Panc1 (cell line): ENCODE measurements at regions not wholly inside any gene's neighbourhood (a gene's known extent, or its start where the extent isn't known, plus 50 kb on each side); places are given as distances from the start of the nearest gene placed in this dataset.

Experiments used
- ATAC-seq: fragments of 200-7000 bp; cut with Tn5 transposase; 2 replicates; pipeline ENCODE4 v1.9.1; 2020; ENCODE audit warnings: mild to moderate bottlenecking, moderate library complexity
- BruUV-seq: library from RNA; stranded (reverse); fragments of 400-500 nt; replicated peaks from 2 replicates; lab custom pipeline; 2021; lab: Mats Ljungman, UMichigan
- CTCF ChIA-PET: fragments of 300-600 bp; sonication (Branson Sonifier 250); formaldehyde crosslinking; loops from one replicate; lab custom pipeline; 2022; ENCODE audit warnings: antibody characterized with exemption; lab: Charles Lee
- POLR2A ChIA-PET: fragments of 300-600 bp; sonication (Branson Sonifier 250); formaldehyde crosslinking; loops from one replicate; lab custom pipeline; 2022; ENCODE audit warnings: antibody characterized with exemption; lab: Charles Lee
- DNase-seq: peaks from one replicate; pipeline ENCODE4 v3.0.0-alpha.2; 2010; ENCODE audit warnings: low read depth, low spot score
- H3K27ac ChIP-seq: 2 replicates; pipeline ENCODE4 v1.5.1; 2011; ENCODE audit warnings: mild to moderate bottlenecking, low read length, inconsistent platforms
- H3K27me3 ChIP-seq: fragments of 200-500 bp; sonication (Bioruptor generic); 2 replicates; pipeline ENCODE4 v1.6.0; 2014; ENCODE audit warnings: low read length, inconsistent platforms; ENCODE audit not compliant: control insufficient read depth, insufficient read depth
- H3K36me3 ChIP-seq: fragments of 200-500 bp; sonication (Bioruptor generic); 2 replicates; pipeline ENCODE4 v1.5.1; 2014; ENCODE audit warnings: inconsistent platforms, mild to moderate bottlenecking, low read length, moderate library complexity; ENCODE audit not compliant: control insufficient read depth, insufficient read depth
- H3K4me1 ChIP-seq: 2 replicates; pipeline ENCODE4 v1.5.1; 2011; ENCODE audit warnings: inconsistent platforms, mild to moderate bottlenecking, low read length, moderate library complexity; ENCODE audit not compliant: control insufficient read depth, insufficient read depth
- H3K4me3 ChIP-seq, 2 experiments: 2 replicates each; pipeline ENCODE4 v1.5.1; 2011 to 2012; ENCODE audit warnings: low read depth in 2 of 2, low read length in 2 of 2, mild to moderate bottlenecking in 2 of 2, inconsistent platforms in 1 of 2, moderate library complexity in 1 of 2
- H3K9me3 ChIP-seq: fragments of 200-500 bp; sonication (Bioruptor generic); 2 replicates; pipeline ENCODE4 v1.5.1; 2014; ENCODE audit warnings: low read depth, mild to moderate bottlenecking, inconsistent platforms, low read length, moderate library complexity; ENCODE audit not compliant: control insufficient read depth, insufficient read depth
- POLR2AphosphoS5 ChIP-seq: IDR thresholded peaks from 2 replicates; pipeline ENCODE4 v1.6.1; 2012; ENCODE audit warnings: mild to moderate bottlenecking, low read depth, low read length, moderate library complexity
- SIN3A ChIP-seq: IDR thresholded peaks from 2 replicates; pipeline ENCODE4 v1.6.1; 2012; ENCODE audit warnings: low read depth, mild to moderate bottlenecking, low read length, moderate library complexity, borderline replicate concordance; ENCODE audit not compliant: insufficient read depth
- TCF7L2 ChIP-seq: IDR thresholded peaks from 2 replicates; pipeline ENCODE4 v1.6.1; 2011; ENCODE audit warnings: mild to moderate bottlenecking, low read depth, low read length, inconsistent platforms
- in situ Hi-C: cut with HindIII; loops from 2 replicates; pipeline ENCODE4 v1.10.0; 2016; ENCODE audit warnings: low sequenced_read_pairs, low pct_unique_long_range_greater_than_20kb
- intact Hi-C: fragments of 100-400 bp; cut with micrococcal nuclease; formaldehyde crosslinking; loops from one replicate; pipeline ENCODE4 v1.10.0; 2022; ENCODE audit not compliant: unreplicated experiment
- TF ChIP-seq, protein P1 (sequence below), 2 experiments: IDR thresholded peaks; 2 replicates each; pipeline ENCODE4 v1.6.1; 2011 to 2012; ENCODE audit warnings: low read depth in 2 of 2, control low read depth in 1 of 2, low read length in 1 of 2, mild to moderate bottlenecking in 1 of 2, moderate library complexity in 1 of 2; ENCODE audit not compliant: insufficient read depth in 1 of 2
- TF ChIP-seq, protein P2 (sequence below): fragments of 450-650 bp; IDR thresholded peaks from 2 replicates; pipeline ENCODE4 v1.5.1; 2017; ENCODE audit warnings: mild to moderate bottlenecking

DNA sequence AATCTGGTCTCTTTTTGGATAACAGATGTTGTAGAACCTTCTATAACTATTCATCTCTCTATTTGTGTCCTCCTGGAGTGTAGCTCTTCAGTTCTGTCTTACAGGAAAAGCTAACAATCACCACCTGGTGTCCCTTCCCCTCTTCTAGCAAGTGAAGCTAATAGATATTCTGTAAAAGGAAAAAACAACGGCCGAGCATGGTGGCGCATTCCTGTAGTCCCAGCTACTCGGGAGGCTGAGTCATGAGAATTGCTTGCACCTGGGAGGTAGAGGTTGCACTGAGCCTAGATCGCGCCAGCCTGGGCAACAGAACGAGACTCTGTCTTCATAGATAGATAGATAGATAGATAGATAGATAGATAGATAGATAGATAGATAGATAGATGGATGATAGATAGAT, 779.4 kb downstream of the TUSC7 start:
- Histone ChIP-seq H3K27ac (no peak overlapping the region), H3K27me3 (no peaks in the 10 kb centered on the region), H3K36me3 (no peaks in the 10 kb centered on the region), H3K9me3 (no peaks in the 10 kb centered on the region), H3K4me3 (no peak overlapping the region), H3K4me1 (no peaks in the 10 kb centered on the region)
- POLR2A ChIA-PET = no interaction called here
- CTCF ChIA-PET = no interaction called here
- DNase-seq (no peak), ATAC-seq (no peak)
- TF ChIP-seq TCF7L2 (no peak), POLR2AphosphoS5 (no peak), SIN3A (no peak)
- TF ChIP-seq, protein P1, sequence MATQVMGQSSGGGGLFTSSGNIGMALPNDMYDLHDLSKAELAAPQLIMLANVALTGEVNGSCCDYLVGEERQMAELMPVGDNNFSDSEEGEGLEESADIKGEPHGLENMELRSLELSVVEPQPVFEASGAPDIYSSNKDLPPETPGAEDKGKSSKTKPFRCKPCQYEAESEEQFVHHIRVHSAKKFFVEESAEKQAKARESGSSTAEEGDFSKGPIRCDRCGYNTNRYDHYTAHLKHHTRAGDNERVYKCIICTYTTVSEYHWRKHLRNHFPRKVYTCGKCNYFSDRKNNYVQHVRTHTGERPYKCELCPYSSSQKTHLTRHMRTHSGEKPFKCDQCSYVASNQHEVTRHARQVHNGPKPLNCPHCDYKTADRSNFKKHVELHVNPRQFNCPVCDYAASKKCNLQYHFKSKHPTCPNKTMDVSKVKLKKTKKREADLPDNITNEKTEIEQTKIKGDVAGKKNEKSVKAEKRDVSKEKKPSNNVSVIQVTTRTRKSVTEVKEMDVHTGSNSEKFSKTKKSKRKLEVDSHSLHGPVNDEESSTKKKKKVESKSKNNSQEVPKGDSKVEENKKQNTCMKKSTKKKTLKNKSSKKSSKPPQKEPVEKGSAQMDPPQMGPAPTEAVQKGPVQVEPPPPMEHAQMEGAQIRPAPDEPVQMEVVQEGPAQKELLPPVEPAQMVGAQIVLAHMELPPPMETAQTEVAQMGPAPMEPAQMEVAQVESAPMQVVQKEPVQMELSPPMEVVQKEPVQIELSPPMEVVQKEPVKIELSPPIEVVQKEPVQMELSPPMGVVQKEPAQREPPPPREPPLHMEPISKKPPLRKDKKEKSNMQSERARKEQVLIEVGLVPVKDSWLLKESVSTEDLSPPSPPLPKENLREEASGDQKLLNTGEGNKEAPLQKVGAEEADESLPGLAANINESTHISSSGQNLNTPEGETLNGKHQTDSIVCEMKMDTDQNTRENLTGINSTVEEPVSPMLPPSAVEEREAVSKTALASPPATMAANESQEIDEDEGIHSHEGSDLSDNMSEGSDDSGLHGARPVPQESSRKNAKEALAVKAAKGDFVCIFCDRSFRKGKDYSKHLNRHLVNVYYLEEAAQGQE (IDR thresholded peaks at IDR 0.05; ENCODE audit: insufficient read depth in 1 of 2, low read depth in 2 of 2, low read length in 1 of 2) = no peak
- TF ChIP-seq, protein P2, sequence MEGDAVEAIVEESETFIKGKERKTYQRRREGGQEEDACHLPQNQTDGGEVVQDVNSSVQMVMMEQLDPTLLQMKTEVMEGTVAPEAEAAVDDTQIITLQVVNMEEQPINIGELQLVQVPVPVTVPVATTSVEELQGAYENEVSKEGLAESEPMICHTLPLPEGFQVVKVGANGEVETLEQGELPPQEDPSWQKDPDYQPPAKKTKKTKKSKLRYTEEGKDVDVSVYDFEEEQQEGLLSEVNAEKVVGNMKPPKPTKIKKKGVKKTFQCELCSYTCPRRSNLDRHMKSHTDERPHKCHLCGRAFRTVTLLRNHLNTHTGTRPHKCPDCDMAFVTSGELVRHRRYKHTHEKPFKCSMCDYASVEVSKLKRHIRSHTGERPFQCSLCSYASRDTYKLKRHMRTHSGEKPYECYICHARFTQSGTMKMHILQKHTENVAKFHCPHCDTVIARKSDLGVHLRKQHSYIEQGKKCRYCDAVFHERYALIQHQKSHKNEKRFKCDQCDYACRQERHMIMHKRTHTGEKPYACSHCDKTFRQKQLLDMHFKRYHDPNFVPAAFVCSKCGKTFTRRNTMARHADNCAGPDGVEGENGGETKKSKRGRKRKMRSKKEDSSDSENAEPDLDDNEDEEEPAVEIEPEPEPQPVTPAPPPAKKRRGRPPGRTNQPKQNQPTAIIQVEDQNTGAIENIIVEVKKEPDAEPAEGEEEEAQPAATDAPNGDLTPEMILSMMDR = no peak
- intact Hi-C loops = no loop called here
- no TSS peak for BruUV-seq
- in situ Hi-C loops = no loop called here

DNA sequence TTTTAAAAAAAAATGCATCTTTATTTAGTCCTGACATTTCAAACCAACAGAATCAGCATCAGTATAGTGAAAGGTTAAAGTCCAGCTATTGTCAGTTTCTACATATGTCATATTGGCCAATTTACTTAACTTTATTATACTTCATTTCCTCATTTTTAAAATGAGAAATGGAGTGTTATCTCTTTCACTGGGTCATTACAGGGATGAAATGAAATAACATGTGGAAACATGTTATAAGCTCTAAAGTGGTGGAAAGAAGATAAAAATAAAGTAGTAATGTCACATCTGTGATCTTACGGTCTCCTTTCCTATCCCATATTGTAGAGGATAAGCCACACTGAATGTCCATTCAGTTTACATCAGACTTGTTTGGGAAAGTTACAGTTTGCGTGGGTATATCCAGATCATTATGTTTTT, 780.1 kb downstream of the TUSC7 start:
- no peaks in the 10 kb centered on the region for H3K9me3 ChIP-seq
- ATAC-seq = no peak
- no peaks in the 10 kb centered on the region for H3K27me3 ChIP-seq
- BruUV-seq = no TSS peak
- no peaks in the 10 kb centered on the region for H3K4me1 ChIP-seq
- ChIA-PET POLR2A (no interaction called here), CTCF (no interaction called here)
- no peaks in the 10 kb centered on the region for H3K36me3 ChIP-seq
- H3K27ac ChIP-seq = no peak overlapping the region
- intact Hi-C loops = no loop called here
- H3K4me3 ChIP-seq = no peak overlapping the region
- no peak for DNase-seq
- TF ChIP-seq, protein P1 (IDR thresholded peaks at IDR 0.05; ENCODE audit: insufficient read depth in 1 of 2, low read depth in 2 of 2, low read length in 1 of 2) = no peak
- no peak for TF ChIP-seq POLR2AphosphoS5
- no peak for TF ChIP-seq SIN3A
- TF ChIP-seq, protein P2 = no peak
- no peak for TF ChIP-seq TCF7L2
- in situ Hi-C loops = no loop called here
